ENCODE measurements at regions not wholly inside any gene's neighbourhood (a gene's known extent, or its start where the extent isn't known, plus 50 kb on each side); places are given as distances from the start of the nearest gene placed in this dataset.

DNA sequence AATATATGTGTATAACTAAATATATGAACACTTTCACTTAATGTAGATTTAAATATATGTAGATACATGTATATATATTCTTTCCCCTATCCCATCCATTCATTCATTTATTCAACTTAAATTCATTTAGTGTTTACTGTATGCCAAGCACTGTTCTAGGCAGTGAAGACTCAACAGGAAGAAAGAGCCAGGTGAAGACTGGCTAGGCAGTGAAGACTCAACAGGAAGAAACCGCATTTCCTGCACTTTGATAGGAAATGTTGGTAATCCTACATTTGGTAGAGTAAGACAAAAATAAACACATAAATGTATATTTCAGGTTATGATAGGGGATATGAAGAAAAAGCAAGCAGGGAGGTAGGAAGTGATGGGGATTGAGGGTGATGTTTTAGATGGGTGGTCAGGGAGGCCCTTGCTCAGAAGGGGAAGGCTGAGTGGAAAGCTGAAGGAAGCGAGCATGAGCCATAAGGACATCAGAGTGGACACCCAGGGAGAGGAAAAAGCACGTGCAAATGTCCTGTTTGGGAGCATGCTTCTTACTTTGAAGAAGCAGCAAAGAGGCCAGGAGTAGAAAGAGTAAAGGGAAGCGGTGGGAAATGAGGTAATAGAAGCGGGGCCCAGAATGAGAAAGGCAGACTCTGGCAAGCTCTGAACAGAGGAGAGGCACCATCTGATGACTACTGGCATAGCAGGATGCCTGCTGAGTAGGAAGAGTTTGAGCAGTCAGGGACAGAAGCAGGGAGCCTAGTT lies 227.8 kb upstream of the MAP3K1 start:
- TF ChIP-seq, protein P1, sequence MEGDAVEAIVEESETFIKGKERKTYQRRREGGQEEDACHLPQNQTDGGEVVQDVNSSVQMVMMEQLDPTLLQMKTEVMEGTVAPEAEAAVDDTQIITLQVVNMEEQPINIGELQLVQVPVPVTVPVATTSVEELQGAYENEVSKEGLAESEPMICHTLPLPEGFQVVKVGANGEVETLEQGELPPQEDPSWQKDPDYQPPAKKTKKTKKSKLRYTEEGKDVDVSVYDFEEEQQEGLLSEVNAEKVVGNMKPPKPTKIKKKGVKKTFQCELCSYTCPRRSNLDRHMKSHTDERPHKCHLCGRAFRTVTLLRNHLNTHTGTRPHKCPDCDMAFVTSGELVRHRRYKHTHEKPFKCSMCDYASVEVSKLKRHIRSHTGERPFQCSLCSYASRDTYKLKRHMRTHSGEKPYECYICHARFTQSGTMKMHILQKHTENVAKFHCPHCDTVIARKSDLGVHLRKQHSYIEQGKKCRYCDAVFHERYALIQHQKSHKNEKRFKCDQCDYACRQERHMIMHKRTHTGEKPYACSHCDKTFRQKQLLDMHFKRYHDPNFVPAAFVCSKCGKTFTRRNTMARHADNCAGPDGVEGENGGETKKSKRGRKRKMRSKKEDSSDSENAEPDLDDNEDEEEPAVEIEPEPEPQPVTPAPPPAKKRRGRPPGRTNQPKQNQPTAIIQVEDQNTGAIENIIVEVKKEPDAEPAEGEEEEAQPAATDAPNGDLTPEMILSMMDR (IDR thresholded peaks at IDR 0.05) = no peak
- no peak for TF ChIP-seq POLR2A (IDR thresholded peaks at IDR 0.05)

Data from right lobe of liver (tissue), 4 donors.